GM12872 (cell line): ENCODE measurements at regions not wholly inside any gene's neighbourhood (a gene's known extent, or its start where the extent isn't known, plus 50 kb on each side); places are given as distances from the start of the nearest gene placed in this dataset.

Experiments used
- CTCF ChIP-seq: IDR thresholded peaks from 3 replicates; pipeline ENCODE4 v1.5.1; 2011; ENCODE audit warnings: low read depth, mild to moderate bottlenecking, low read length, moderate library complexity; ENCODE audit not compliant: insufficient read depth

- TF ChIP-seq CTCF = no peak
Measured at GRCh38 chr4:187077744-187078401, 354.2 kb upstream of the FAT1 start.

GRCh38 chr4:187084701-187085100 is 361.0 kb upstream of the FAT1 start:
- TF ChIP-seq CTCF = no peak

- TF ChIP-seq CTCF = no peak
Measured at GRCh38 chr4:187085339-187085738, 361.7 kb upstream of the FAT1 start.

- no peak for TF ChIP-seq CTCF
Measured at GRCh38 chr4:187086151-187086550, 362.5 kb upstream of the FAT1 start.

GRCh38 chr4:187088070-187088799 is 364.6 kb upstream of the FAT1 start:
- TF ChIP-seq CTCF = no peak

- TF ChIP-seq CTCF = no peak
Measured at GRCh38 chr4:187090401-187090800, 366.7 kb upstream of the FAT1 start.

- no peak for TF ChIP-seq CTCF
Measured at GRCh38 chr4:187094144-187094543, 370.5 kb upstream of the FAT1 start.
